AG10803 (cell line): ENCODE measurements at regions not wholly inside any gene's neighbourhood (a gene's known extent, or its start where the extent isn't known, plus 50 kb on each side); places are given as distances from the start of the nearest gene placed in this dataset.

Source experiments
- DNase-seq: peaks from one replicate; pipeline ENCODE4 v3.0.0; 2010; ENCODE audit warnings: low read depth
- H3K4me3 ChIP-seq: 2 replicates; pipeline ENCODE4 v1.5.1; 2011; ENCODE audit warnings: mild to moderate bottlenecking, low read length, control low read depth
- TF ChIP-seq, protein P1 (sequence below): conservative IDR thresholded peaks from 2 replicates; pipeline ENCODE4 v1.5.1; 2011; ENCODE audit warnings: mild to moderate bottlenecking, low read length, control low read depth, inconsistent platforms

DNA sequence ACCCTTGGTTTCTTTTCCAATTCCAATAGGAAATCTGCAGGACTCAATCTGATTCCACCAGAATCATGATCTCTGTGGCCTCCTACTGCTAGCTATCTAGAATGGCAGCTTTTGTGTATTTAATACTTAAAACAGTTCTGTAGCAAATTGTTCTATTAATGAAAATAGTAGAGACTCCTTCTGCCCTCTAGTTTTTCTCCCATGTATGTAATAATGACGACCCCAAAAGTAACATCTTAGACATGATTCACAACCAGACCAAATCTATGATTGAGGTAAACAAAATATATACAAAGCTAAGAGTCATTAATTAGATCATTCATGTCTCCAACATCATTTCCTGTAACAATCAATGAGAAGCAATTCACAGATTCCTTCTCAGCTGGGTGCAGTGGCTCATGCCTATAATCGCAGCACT, 259.1 kb upstream of the MKLN1 start:
- DNase-seq, result peak; percentile 40
- TF ChIP-seq, protein P1, sequence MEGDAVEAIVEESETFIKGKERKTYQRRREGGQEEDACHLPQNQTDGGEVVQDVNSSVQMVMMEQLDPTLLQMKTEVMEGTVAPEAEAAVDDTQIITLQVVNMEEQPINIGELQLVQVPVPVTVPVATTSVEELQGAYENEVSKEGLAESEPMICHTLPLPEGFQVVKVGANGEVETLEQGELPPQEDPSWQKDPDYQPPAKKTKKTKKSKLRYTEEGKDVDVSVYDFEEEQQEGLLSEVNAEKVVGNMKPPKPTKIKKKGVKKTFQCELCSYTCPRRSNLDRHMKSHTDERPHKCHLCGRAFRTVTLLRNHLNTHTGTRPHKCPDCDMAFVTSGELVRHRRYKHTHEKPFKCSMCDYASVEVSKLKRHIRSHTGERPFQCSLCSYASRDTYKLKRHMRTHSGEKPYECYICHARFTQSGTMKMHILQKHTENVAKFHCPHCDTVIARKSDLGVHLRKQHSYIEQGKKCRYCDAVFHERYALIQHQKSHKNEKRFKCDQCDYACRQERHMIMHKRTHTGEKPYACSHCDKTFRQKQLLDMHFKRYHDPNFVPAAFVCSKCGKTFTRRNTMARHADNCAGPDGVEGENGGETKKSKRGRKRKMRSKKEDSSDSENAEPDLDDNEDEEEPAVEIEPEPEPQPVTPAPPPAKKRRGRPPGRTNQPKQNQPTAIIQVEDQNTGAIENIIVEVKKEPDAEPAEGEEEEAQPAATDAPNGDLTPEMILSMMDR, result peak; percentile 61
- H3K4me3 ChIP-seq, result no peak overlapping the region

DNA sequence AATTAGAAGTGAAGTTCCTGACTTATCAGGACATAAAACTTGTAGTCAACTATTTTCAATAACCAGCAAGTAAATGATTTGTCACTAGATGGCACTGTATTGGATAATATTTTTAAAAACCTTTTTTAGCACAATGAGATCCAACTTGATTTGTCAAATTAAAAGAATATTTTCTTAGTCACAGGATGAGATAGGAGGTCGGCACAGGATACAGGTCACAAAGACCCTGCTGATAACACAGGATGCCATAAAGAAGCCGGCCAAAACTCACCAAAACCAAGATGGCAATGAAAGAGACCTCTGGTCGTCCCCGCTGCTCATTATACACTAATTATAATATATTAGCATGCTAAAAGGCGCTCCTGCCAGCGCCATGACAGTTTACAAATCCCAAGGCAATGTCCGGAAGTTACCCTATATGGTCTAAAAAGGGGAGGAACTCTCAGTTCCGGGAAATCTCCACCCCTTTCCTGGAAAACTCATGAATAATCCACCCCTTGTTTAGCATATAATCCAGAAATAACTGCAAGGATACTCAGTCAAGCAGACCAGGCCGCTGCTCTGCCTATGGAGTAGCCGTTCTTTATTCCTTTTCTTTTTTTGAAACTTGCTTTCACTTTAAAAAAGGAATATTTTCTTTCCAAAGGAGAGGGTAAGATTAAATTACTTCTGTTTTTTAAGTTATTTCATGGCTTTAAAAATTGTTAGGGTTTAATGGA, 255.7 kb upstream of the MKLN1 start:
- no peak overlapping the region for H3K4me3 ChIP-seq
- TF ChIP-seq, protein P1, result peak; percentile 48
- peak; percentile 61 for DNase-seq

DNA sequence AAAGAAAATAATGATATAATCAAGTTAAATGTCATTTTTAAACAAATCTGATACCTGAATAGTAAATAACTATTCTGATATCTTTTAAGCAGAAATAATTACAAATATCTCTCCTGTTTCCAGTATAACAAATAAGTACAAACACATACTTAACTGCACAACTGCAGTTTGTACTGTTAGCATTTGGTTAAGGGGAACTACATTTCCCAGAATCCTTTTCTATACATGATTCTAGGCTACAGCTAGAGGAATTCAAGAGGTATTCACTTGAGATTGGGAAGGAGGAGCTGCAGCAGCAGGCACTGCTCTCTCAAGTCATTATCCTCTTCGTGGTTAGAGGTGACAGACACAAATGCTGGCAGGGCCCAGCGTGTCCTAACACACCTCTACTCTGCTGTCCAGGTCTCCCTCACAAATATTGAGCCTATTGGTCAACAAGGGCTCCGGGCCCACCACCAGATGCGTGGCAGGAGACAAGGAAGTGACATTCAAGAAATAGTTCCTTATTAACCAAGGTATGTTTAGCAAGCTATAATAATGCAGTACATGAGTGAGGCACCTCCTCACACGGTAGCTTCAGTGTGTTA, 255.1 kb upstream of the MKLN1 start:
- no peak overlapping the region for H3K4me3 ChIP-seq
- TF ChIP-seq, protein P1, result no peak
- peak; percentile 43 for DNase-seq

DNA sequence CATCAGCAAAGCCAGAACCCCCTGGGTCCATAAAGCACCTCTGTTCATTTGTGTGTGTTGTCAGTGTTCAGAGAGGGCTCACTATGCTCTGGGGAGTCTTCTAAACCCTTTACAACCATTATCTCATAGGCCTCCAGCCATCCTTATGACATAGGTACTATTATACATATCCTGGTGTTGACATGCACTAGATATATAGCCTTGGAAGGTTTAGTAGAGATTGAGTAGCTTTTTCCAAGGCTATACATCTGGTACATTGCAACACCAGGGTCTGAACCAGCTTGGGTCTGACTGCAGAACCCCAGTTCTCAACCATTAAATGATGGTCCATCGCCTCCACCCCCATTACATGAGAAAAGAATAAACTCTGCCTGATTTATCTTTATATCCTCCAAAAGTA, 253.6 kb upstream of the MKLN1 start:
- no peak overlapping the region for H3K4me3 ChIP-seq
- TF ChIP-seq, protein P1, result no peak

DNA sequence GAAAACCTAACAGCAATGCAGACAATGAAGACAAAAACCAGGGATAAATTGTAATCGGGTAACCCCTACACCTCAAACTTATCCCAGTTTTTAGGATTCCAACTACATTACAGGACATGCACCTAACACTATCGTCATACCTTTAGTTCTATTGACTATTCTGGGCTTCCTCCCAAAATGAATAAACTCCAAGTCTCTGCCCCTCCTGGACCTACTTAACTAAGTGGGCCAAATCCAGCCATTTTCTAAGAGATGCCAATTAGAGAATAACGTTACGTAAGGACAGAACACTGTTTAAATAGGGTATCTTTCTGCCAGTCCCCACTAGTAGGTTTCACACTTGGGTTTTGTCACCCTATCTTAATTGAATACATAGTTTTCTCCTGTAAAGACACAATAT, 253.1 kb upstream of the MKLN1 start:
- TF ChIP-seq, protein P1, result no peak
- no peak overlapping the region for H3K4me3 ChIP-seq
- no peak for DNase-seq

More for the DNA sequence above, 253.6 kb upstream of the MKLN1 start:
- DNase-seq, result no peak

DNA sequence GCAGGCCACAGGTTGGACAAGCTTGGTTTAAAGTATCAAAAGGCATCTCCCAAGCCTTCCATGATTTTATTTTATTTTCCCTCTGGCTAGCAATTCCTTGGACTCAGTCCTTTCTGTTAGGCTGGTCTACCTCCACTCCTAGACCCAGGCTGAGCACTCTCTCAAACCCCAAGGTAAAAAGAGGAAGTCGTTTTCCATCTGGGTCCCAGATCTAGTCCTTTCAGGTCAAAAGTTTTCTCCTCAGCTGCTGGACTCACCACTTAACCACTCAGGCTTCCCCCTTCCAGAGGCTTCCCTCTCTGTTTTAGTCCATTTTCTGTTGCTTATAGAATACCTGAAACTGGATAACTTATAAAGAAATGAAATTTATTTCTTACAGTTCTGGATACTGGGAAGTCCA, 252.3 kb upstream of the MKLN1 start:
- no peak overlapping the region for H3K4me3 ChIP-seq
- DNase-seq, result no peak
- TF ChIP-seq, protein P1, result no peak

DNA sequence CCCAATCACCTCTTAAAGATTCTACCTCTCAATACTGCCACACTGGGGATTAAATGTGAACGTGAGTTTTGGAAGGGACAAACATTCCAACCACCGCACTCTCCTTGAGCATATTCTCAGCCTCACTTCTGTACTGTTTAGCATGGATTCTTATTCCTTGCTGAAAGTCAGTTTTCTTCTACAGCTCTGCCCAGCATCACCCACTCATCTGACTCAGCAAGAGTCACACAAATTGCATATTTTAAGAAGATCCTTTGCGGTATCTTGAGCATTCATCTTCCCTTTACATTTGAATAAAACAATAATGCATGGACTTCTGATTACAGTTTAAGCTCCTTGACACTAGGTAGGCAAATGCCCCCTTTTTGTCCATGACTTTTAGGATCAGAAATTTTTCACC, 251.6 kb upstream of the MKLN1 start:
- peak; percentile 73 for DNase-seq
- no peak overlapping the region for H3K4me3 ChIP-seq
- TF ChIP-seq, protein P1, result no peak
